Stimulated activated naive CD8-positive, alpha-beta T cell treated with anti-CD3 and anti-CD28 coated beads, Interleukin-15, Interleukin-2, amounts not matched to agents 100 ng/mL and 50 ng/mL, for 24 hours (primary cell): ENCODE measurements at regions not wholly inside any gene's neighbourhood (a gene's known extent, or its start where the extent isn't known, plus 50 kb on each side); places are given as distances from the start of the nearest gene placed in this dataset.

Experiments
- H3K27ac Mint-ChIP-seq: one replicate; pipeline ENCODE4 v1.8.0; 2021; ENCODE audit warnings: mild to moderate bottlenecking, mixed read lengths
- H3K27me3 Mint-ChIP-seq: one replicate; pipeline ENCODE4 v1.8.0; 2021; ENCODE audit warnings: mixed read lengths
- H3K36me3 Mint-ChIP-seq: one replicate; pipeline ENCODE4 v1.8.0; 2021; ENCODE audit warnings: low read depth, mixed read lengths
- H3K4me1 Mint-ChIP-seq: one replicate; pipeline ENCODE4 v1.8.0; 2021; ENCODE audit warnings: low read depth, mixed read lengths
- H3K4me3 Mint-ChIP-seq: one replicate; pipeline ENCODE4 v1.8.0; 2021; ENCODE audit warnings: mild to moderate bottlenecking, mixed read lengths
- H3K9me3 Mint-ChIP-seq: one replicate; pipeline ENCODE4 v1.8.0; 2021; ENCODE audit warnings: mixed read lengths

GRCh38 chr10:111539246-111539645 is 462.4 kb downstream of the ADRA2A start:
- H3K27me3 Mint-ChIP-seq = peaks cover 4% of the 10 kb centered on the region
- H3K36me3 Mint-ChIP-seq = no peaks in the 10 kb centered on the region
- no peak overlapping the region for H3K27ac Mint-ChIP-seq
- no peaks in the 10 kb centered on the region for H3K4me1 Mint-ChIP-seq
- H3K9me3 Mint-ChIP-seq = no peaks in the 10 kb centered on the region
- no peak overlapping the region for H3K4me3 Mint-ChIP-seq

- Mint-ChIP-seq H3K27me3 (no peaks in the 10 kb centered on the region), H3K27ac (no peak overlapping the region), H3K4me3 (no peak overlapping the region), H3K4me1 (no peaks in the 10 kb centered on the region), H3K36me3 (no peaks in the 10 kb centered on the region), H3K9me3 (no peaks in the 10 kb centered on the region)
Measured at GRCh38 chr10:111543854-111544253, 467.0 kb downstream of the ADRA2A start.

- no peak overlapping the region for H3K27ac Mint-ChIP-seq
- H3K36me3 Mint-ChIP-seq = no peaks in the 10 kb centered on the region
- no peaks in the 10 kb centered on the region for H3K9me3 Mint-ChIP-seq
- H3K4me1 Mint-ChIP-seq = no peaks in the 10 kb centered on the region
- no peak overlapping the region for H3K4me3 Mint-ChIP-seq
- no peaks in the 10 kb centered on the region for H3K27me3 Mint-ChIP-seq
Measured at GRCh38 chr10:111545861-111546605, 469.2 kb downstream of the ADRA2A start.

- H3K27me3 Mint-ChIP-seq = peaks cover 6% of the 10 kb centered on the region
- no peak overlapping the region for H3K4me3 Mint-ChIP-seq
- H3K36me3 Mint-ChIP-seq = no peaks in the 10 kb centered on the region
- no peak overlapping the region for H3K27ac Mint-ChIP-seq
- no peaks in the 10 kb centered on the region for H3K9me3 Mint-ChIP-seq
- no peaks in the 10 kb centered on the region for H3K4me1 Mint-ChIP-seq
Measured at GRCh38 chr10:111548084-111548726, 471.4 kb downstream of the ADRA2A start.

- Mint-ChIP-seq H3K36me3 (no peaks in the 10 kb centered on the region), H3K4me3 (no peak overlapping the region), H3K27ac (no peak overlapping the region)
Measured at GRCh38 chr10:111551001-111551400, 474.2 kb downstream of the ADRA2A start.

GRCh38 chr10:111556666-111557065 is 479.8 kb downstream of the ADRA2A start:
- Mint-ChIP-seq H3K27me3 (peaks cover 5% of the 10 kb centered on the region), H3K36me3 (no peaks in the 10 kb centered on the region), H3K4me1 (no peaks in the 10 kb centered on the region), H3K27ac (no peak overlapping the region), H3K9me3 (no peaks in the 10 kb centered on the region), H3K4me3 (no peak overlapping the region)

More at GRCh38 chr10:111551001-111551400, 474.2 kb downstream of the ADRA2A start:
- Mint-ChIP-seq H3K4me1 (no peaks in the 10 kb centered on the region), H3K27me3 (peaks cover 6% of the 10 kb centered on the region), H3K9me3 (no peaks in the 10 kb centered on the region)

- Mint-ChIP-seq H3K4me1 (no peaks in the 10 kb centered on the region), H3K27me3 (peaks cover 4% of the 10 kb centered on the region), H3K36me3 (no peaks in the 10 kb centered on the region), H3K9me3 (no peaks in the 10 kb centered on the region), H3K4me3 (no peak overlapping the region), H3K27ac (no peak overlapping the region)
Measured at GRCh38 chr10:111558211-111558610, 481.4 kb downstream of the ADRA2A start.

- Mint-ChIP-seq H3K27ac (no peak overlapping the region), H3K27me3 (peaks cover 4% of the 10 kb centered on the region), H3K9me3 (no peaks in the 10 kb centered on the region), H3K4me1 (no peaks in the 10 kb centered on the region), H3K36me3 (no peaks in the 10 kb centered on the region), H3K4me3 (no peak overlapping the region)
Measured at GRCh38 chr10:111560027-111560426, 483.2 kb downstream of the ADRA2A start.

- Mint-ChIP-seq H3K27ac (no peak overlapping the region), H3K4me1 (no peaks in the 10 kb centered on the region), H3K36me3 (no peaks in the 10 kb centered on the region), H3K4me3 (no peak overlapping the region), H3K27me3 (peaks cover 4% of the 10 kb centered on the region), H3K9me3 (no peaks in the 10 kb centered on the region)
Measured at GRCh38 chr10:111561124-111561523, 484.3 kb downstream of the ADRA2A start.

- Mint-ChIP-seq H3K27ac (no peak overlapping the region), H3K36me3 (no peaks in the 10 kb centered on the region), H3K9me3 (no peaks in the 10 kb centered on the region), H3K4me1 (no peaks in the 10 kb centered on the region), H3K27me3 (peaks cover 5% of the 10 kb centered on the region), H3K4me3 (no peak overlapping the region)
Measured at GRCh38 chr10:111565542-111565941, 488.7 kb downstream of the ADRA2A start.

GRCh38 chr10:111578076-111578475 is 501.2 kb downstream of the ADRA2A start:
- Mint-ChIP-seq H3K27me3 (peaks cover 17% of the 10 kb centered on the region), H3K36me3 (no peaks in the 10 kb centered on the region), H3K4me3 (no peak overlapping the region), H3K27ac (no peak overlapping the region), H3K9me3 (peaks cover 4% of the 10 kb centered on the region), H3K4me1 (no peaks in the 10 kb centered on the region)

GRCh38 chr10:111579473-111579872 is 502.6 kb downstream of the ADRA2A start:
- no peak overlapping the region for H3K4me3 Mint-ChIP-seq
- H3K4me1 Mint-ChIP-seq = no peaks in the 10 kb centered on the region
- peaks cover 17% of the 10 kb centered on the region for H3K27me3 Mint-ChIP-seq
- H3K27ac Mint-ChIP-seq = no peak overlapping the region
- H3K36me3 Mint-ChIP-seq = no peaks in the 10 kb centered on the region
- H3K9me3 Mint-ChIP-seq = peaks cover 4% of the 10 kb centered on the region

- no peaks in the 10 kb centered on the region for H3K27me3 Mint-ChIP-seq
- no peaks in the 10 kb centered on the region for H3K9me3 Mint-ChIP-seq
- no peak overlapping the region for H3K27ac Mint-ChIP-seq
- H3K4me3 Mint-ChIP-seq = no peak overlapping the region
- no peaks in the 10 kb centered on the region for H3K36me3 Mint-ChIP-seq
- no peaks in the 10 kb centered on the region for H3K4me1 Mint-ChIP-seq
Measured at GRCh38 chr10:111590703-111591102, 513.9 kb downstream of the ADRA2A start.

- no peaks in the 10 kb centered on the region for H3K36me3 Mint-ChIP-seq
- H3K4me3 Mint-ChIP-seq = no peak overlapping the region
- H3K27me3 Mint-ChIP-seq = peaks cover 5% of the 10 kb centered on the region
- H3K9me3 Mint-ChIP-seq = no peaks in the 10 kb centered on the region
- H3K27ac Mint-ChIP-seq = no peak overlapping the region
- H3K4me1 Mint-ChIP-seq = no peaks in the 10 kb centered on the region
Measured at GRCh38 chr10:111593578-111593977, 516.7 kb downstream of the ADRA2A start.

GRCh38 chr10:111595173-111595572 is 518.3 kb downstream of the ADRA2A start:
- no peaks in the 10 kb centered on the region for H3K9me3 Mint-ChIP-seq
- no peak overlapping the region for H3K27ac Mint-ChIP-seq
- no peaks in the 10 kb centered on the region for H3K4me1 Mint-ChIP-seq
- H3K36me3 Mint-ChIP-seq = no peaks in the 10 kb centered on the region
- peaks cover 5% of the 10 kb centered on the region for H3K27me3 Mint-ChIP-seq
- no peak overlapping the region for H3K4me3 Mint-ChIP-seq
